Gastrocnemius medialis (tissue), 4 donors: ENCODE measurements at regions not wholly inside any gene's neighbourhood (a gene's known extent, or its start where the extent isn't known, plus 50 kb on each side); places are given as distances from the start of the nearest gene placed in this dataset.

ENCODE experiments used
- ATAC-seq, 2 donors: fragments of 150-250 bp; one replicate each; pipeline ENCODE4 v1.9.1; 2016
- DNase-seq, 2 donors: peaks; one replicate each; pipeline ENCODE4 v3.0.0-alpha.2; 2019
- H3K27ac ChIP-seq, 4 donors: fragments of 200-600 bp; sonication (generic); 1 replicate in 1 of 4; 2 replicates in 3 of 4; pipeline ENCODE4 v1.5.1; 2016 to 2018; ENCODE audit warnings: mild to moderate bottlenecking in 2 of 4, moderate library complexity in 1 of 4
- H3K27me3 ChIP-seq, 3 donors: fragments of 200-600 bp; sonication (generic) in 2 of 3; 1 replicate in 1 of 3; 2 replicates in 2 of 3; pipeline versions ENCODE4 v1.5.1 to v1.6.0; 2016 to 2019; ENCODE audit warnings: mild to moderate bottlenecking in 1 of 3, moderate library complexity in 1 of 3
- H3K36me3 ChIP-seq, 2 donors: fragments of 200-600 bp; sonication (generic) in 1 of 2; one replicate each; pipeline ENCODE4 v1.5.1; 2017 to 2018
- H3K4me1 ChIP-seq, 2 donors: fragments of 200-600 bp; sonication (generic) in 1 of 2; one replicate each; pipeline ENCODE4 v1.5.1; 2016 to 2017; ENCODE audit warnings: mild to moderate bottlenecking in 2 of 2
- H3K4me3 ChIP-seq, 4 donors: fragments of 200-600 bp; sonication (generic) in 3 of 4; 1 replicate in 1 of 4; 2 replicates in 3 of 4; pipeline ENCODE4 v1.5.1; 2016 to 2019; ENCODE audit warnings: mild to moderate bottlenecking in 2 of 4
- H3K9me3 ChIP-seq, 3 donors: fragments of 200-600 bp; sonication (generic) in 2 of 3; 1 replicate in 1 of 3; 2 replicates in 2 of 3; pipeline ENCODE4 v1.5.1; 2016 to 2019
- CTCF ChIP-seq, 5 experiments: fragments of 450-650 bp in 3 of 5; fragments of 200-600 bp in 2 of 5; sonication (generic) in 2 of 5; IDR thresholded peaks in 4 of 5; conservative IDR thresholded peaks in 1 of 5; 1 replicate in 4 of 5; 2 replicates in 1 of 5; pipeline ENCODE4 v1.5.1; 2016 to 2019; ENCODE audit warnings: antibody characterized with exemption in 5 of 5, mild to moderate bottlenecking in 3 of 5, moderate library complexity in 3 of 5
- POLR2A ChIP-seq, 2 donors: fragments of 450-650 bp; IDR thresholded peaks; one replicate each; pipeline ENCODE4 v1.6.1; 2017; ENCODE audit warnings: antibody characterized with exemption in 2 of 2, mild to moderate bottlenecking in 2 of 2, moderate library complexity in 2 of 2
- in situ Hi-C, 4 donors: fragments of 200-750 bp; cut with MboI; loops; one replicate each; pipeline versions ENCODE4 v1.15.0 to v1.8.0; 2017; ENCODE audit warnings: low sequenced_read_pairs in 4 of 4
- intact Hi-C: fragments of 100-400 bp; cut with DNase I; formaldehyde crosslinking; loops from one replicate; pipeline ENCODE4 v1.15.1; 2023; ENCODE audit warnings: low total_unique reads

- intact Hi-C loops (no loop called here), in situ Hi-C loops (no loop called here)
- no peaks in the 10 kb centered on the region for H3K9me3 ChIP-seq
These were observed 380.7 kb downstream of the BCL11A start for GRCh38 chr2:60172801-60173200.

GRCh38 chr2:60170272-60170671, 383.2 kb downstream of the BCL11A start:
- no peak for TF ChIP-seq POLR2A (IDR thresholded peaks at IDR 0.05)
- TF ChIP-seq CTCF (IDR thresholded peaks at IDR 0.05 in 4 of 5, conservative IDR thresholded peaks at IDR 0.05 in 1 of 5): no peak
- Histone ChIP-seq H3K4me3 (no peak overlapping the region), H3K27me3 (no peaks in the 10 kb centered on the region), H3K36me3 (no peaks in the 10 kb centered on the region), H3K9me3 (no peaks in the 10 kb centered on the region), H3K4me1 (no peaks in the 10 kb centered on the region), H3K27ac (no peak overlapping the region)
- intact Hi-C loops: no loop called here
- no peak for ATAC-seq
- DNase-seq: no peak
- in situ Hi-C loops: no loop called here

More at GRCh38 chr2:60172801-60173200, 380.7 kb downstream of the BCL11A start:
- no peaks in the 10 kb centered on the region for H3K4me1 ChIP-seq
- no peaks in the 10 kb centered on the region for H3K27me3 ChIP-seq
- H3K27ac ChIP-seq: no peak overlapping the region
- no peak overlapping the region for H3K4me3 ChIP-seq
- DNase-seq (no peak), ATAC-seq (no peak)
- H3K36me3 ChIP-seq: no peaks in the 10 kb centered on the region
- TF ChIP-seq POLR2A (IDR thresholded peaks at IDR 0.05) (no peak), CTCF (IDR thresholded peaks at IDR 0.05 in 4 of 5, conservative IDR thresholded peaks at IDR 0.05 in 1 of 5) (no peak)

GRCh38 chr2:60168247-60168646, 385.2 kb downstream of the BCL11A start:
- TF ChIP-seq POLR2A (IDR thresholded peaks at IDR 0.05) (no peak), CTCF (IDR thresholded peaks at IDR 0.05 in 4 of 5, conservative IDR thresholded peaks at IDR 0.05 in 1 of 5) (no peak)
- in situ Hi-C loops (no loop called here), intact Hi-C loops (no loop called here)
- no peaks in the 10 kb centered on the region for H3K9me3 ChIP-seq
- ATAC-seq (no peak), DNase-seq (no peak)
- H3K36me3 ChIP-seq: no peaks in the 10 kb centered on the region
- H3K4me1 ChIP-seq: no peaks in the 10 kb centered on the region
- no peak overlapping the region for H3K27ac ChIP-seq
- H3K4me3 ChIP-seq: no peak overlapping the region
- H3K27me3 ChIP-seq: no peaks in the 10 kb centered on the region

GRCh38 chr2:60167089-60167488, 386.4 kb downstream of the BCL11A start:
- in situ Hi-C loops: no loop called here
- no peak for ATAC-seq

More at GRCh38 chr2:60167089-60167488, 386.4 kb downstream of the BCL11A start:
- no peak for DNase-seq
- Histone ChIP-seq H3K27ac (no peak overlapping the region), H3K27me3 (no peaks in the 10 kb centered on the region), H3K36me3 (no peaks in the 10 kb centered on the region), H3K4me3 (no peak overlapping the region), H3K4me1 (no peaks in the 10 kb centered on the region), H3K9me3 (no peaks in the 10 kb centered on the region)
- TF ChIP-seq POLR2A (IDR thresholded peaks at IDR 0.05) (no peak), CTCF (IDR thresholded peaks at IDR 0.05 in 4 of 5, conservative IDR thresholded peaks at IDR 0.05 in 1 of 5) (no peak)
- intact Hi-C loops: no loop called here
